ENCODE measurements at regions not wholly inside any gene's neighbourhood (a gene's known extent, or its start where the extent isn't known, plus 50 kb on each side); places are given as distances from the start of the nearest gene placed in this dataset.

DNA sequence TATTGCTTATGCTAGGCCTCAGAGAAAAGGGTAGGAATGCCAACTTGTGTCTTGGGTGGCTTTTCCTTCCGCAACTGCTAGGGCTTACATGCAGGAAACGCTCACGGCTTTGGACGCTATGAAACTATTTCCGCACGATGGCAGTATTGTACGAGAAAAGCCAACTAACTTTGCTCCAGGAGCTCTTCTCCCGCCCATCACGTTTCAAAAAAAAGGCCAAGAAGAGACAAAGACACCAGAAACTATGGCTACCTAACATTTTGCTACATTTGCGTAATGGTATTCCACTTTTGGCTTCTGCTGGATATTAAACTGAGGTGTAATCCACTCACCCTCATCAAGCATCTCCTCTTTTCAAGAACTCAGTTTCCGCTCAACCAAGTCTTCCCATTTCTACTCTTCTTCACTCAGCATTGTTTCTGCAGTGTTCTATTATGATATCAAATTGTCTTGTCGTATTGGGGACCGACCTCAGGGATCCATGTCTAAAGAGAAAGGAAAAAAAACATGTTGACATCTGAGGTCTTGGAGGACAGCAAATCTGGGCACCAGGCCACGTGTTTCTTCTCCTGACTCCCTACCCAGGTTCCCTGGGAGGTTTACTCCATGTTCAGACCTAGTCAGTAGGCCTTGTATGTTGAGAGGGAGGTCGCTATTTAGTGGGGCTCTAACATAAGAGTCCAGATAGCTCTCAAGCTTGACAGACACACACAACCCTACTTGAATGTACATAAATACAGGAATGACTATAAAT lies 239.4 kb upstream of the STK26 start:
- Histone ChIP-seq H3K4me3 (no peak overlapping the region), H3K27me3 (no peaks in the 10 kb centered on the region), H3K36me3 (ENCODE audit: low read depth, missing control alignments) (no peaks in the 10 kb centered on the region), H3K27ac (no peak overlapping the region), H3K9me3 (no peaks in the 10 kb centered on the region), H3K4me1 (no peaks in the 10 kb centered on the region)
- no peak for DNase-seq
- WGBS, 2 donors, result 90 to 96% methylated on average over 14 to 15 of the region's 15 CpGs
- intact Hi-C loops (cut with DNase I; ENCODE audit: low total_unique reads), result no loop called here
- TF ChIP-seq POLR2A (IDR thresholded peaks at IDR 0.05), result no peak
- no peak for TF ChIP-seq CTCF (IDR thresholded peaks at IDR 0.05)

DNA sequence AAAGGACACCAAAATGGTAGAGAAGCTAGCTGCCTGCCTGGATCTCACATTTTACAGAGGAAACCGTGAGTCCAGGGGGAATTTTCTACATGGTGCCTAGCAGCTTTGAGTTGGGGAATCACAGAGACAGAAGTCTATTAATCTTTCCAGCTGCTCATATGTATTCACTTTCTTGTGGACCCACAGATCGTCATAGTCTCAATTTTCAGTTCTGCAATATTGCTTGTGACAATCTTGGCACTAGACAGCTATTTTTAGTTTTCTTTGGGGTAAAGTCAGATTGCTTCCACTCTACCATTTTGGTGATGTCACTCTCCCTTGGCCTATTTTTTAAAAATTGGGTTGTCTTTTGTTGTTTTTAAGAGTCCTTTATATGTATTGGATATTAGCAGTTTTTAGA lies 233.4 kb upstream of the STK26 start:
- Histone ChIP-seq H3K27me3 (no peaks in the 10 kb centered on the region), H3K4me3 (no peak overlapping the region), H3K27ac (no peak overlapping the region), H3K36me3 (ENCODE audit: low read depth, missing control alignments) (no peaks in the 10 kb centered on the region), H3K4me1 (no peaks in the 10 kb centered on the region), H3K9me3 (no peaks in the 10 kb centered on the region)
- no peak for DNase-seq
- TF ChIP-seq CTCF (IDR thresholded peaks at IDR 0.05), result no peak
- TF ChIP-seq POLR2A (IDR thresholded peaks at IDR 0.05), result no peak
- intact Hi-C loops (cut with DNase I; ENCODE audit: low total_unique reads), result no loop called here
- WGBS, 2 donors, result 81 to 83% methylated on average over 1 to 2 of the region's 2 CpGs

- 43 to 75% methylated on average over 3 to 9 of the region's 9 CpGs for WGBS, 2 donors
- DNase-seq, result no peak
- no peak overlapping the region for H3K27ac ChIP-seq
- TF ChIP-seq POLR2A (IDR thresholded peaks at IDR 0.05) (no peak), CTCF (IDR thresholded peaks at IDR 0.05) (no peak)
- intact Hi-C loops (cut with DNase I; ENCODE audit: low total_unique reads), result no loop called here
- no peaks in the 10 kb centered on the region for H3K4me1 ChIP-seq
- H3K27me3 ChIP-seq, result no peaks in the 10 kb centered on the region
- H3K9me3 ChIP-seq, result no peaks in the 10 kb centered on the region
- H3K36me3 ChIP-seq (ENCODE audit: low read depth, missing control alignments), result no peaks in the 10 kb centered on the region
- H3K4me3 ChIP-seq, result no peak overlapping the region
Observed at GRCh38 chrX:131791608-131792355, 231.3 kb upstream of the STK26 start.

DNA sequence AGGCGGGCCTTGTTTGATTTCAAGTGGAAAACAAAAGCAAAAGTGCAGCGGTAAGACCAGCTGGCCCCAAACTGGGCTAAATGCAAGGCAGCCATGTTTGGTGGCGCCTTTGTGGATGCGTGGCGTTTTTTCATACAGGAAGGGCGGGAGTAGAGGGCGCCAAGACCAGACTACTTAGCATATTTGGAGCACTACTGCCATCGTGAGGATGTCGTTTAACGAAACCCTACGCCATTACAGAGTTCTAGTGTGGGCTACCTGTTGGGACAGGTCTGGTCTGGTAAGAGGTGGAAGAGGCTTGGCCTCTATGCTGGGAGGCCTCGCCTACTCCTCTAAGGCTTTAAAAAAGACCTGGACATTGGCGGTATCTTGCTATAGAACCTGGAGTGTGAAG lies 230.7 kb upstream of the STK26 start:
- Histone ChIP-seq H3K4me3 (no peak overlapping the region), H3K9me3 (no peaks in the 10 kb centered on the region), H3K36me3 (ENCODE audit: low read depth, missing control alignments) (no peaks in the 10 kb centered on the region), H3K27ac (no peak overlapping the region), H3K4me1 (no peaks in the 10 kb centered on the region), H3K27me3 (no peaks in the 10 kb centered on the region)
- no peak for TF ChIP-seq CTCF (IDR thresholded peaks at IDR 0.05)
- no peak for TF ChIP-seq POLR2A (IDR thresholded peaks at IDR 0.05)
- DNase-seq, result peak; percentile 33
- 63 to 88% methylated on average over 3 to 11 of the region's 13 CpGs for WGBS, 2 donors
- intact Hi-C loops (cut with DNase I; ENCODE audit: low total_unique reads), result no loop called here
